ENCODE measurements at regions not wholly inside any gene's neighbourhood (a gene's known extent, or its start where the extent isn't known, plus 50 kb on each side); places are given as distances from the start of the nearest gene placed in this dataset.

DNA sequence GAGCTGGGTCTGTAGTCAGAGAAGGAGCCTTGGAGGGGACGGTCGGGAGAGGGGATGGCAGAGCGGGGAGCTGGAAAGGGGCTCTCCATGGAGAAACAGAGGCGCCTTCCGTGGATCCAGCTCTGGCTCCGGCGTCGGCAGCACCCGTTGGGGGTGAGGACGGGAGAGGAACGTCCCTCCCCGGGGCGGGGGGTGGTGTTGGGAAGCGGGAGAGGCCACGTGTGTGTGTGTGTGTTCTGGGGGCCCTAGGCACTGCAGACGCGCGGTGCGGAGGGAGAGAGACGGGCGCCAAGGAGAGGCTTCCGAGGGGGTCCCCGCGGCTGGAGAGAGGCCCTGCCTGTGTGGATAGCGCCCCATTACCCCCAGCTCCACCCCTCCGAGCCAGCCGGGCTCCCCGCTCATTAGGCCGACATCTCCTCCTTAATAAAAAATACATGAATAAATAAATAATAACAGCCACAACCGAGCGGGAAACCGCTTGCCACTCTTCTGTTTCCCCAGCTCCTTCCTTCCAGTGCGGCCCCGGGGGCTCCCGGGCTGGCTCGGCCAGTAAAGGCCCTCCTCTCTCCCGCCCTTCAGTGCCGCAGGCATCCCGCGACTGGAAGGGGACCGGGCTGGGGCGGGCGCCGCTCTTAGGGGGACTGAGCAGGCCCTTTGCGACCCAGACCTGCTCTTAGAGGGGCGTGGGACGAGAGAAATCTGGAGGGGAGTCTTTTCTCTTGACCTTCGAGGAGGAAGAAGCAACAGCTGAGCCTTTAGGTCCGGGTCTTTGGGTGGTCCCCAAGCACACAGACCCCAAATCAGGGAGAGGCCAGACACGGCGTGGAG, 71.3 kb upstream of the ARAP3 start:
- H3K27ac Mint-ChIP-seq (ENCODE audit: unreplicated experiment) = no peak overlapping the region
- H3K27me3 Mint-ChIP-seq (ENCODE audit: low read depth) = peaks cover 11% of the 10 kb centered on the region
- H3K9me3 Mint-ChIP-seq = no peaks in the 10 kb centered on the region
- H3K36me3 Mint-ChIP-seq (ENCODE audit: low read depth) = no peaks in the 10 kb centered on the region
- H3K4me1 Mint-ChIP-seq = peaks cover 14% of the 10 kb centered on the region
- TF ChIP-seq, protein P1, sequence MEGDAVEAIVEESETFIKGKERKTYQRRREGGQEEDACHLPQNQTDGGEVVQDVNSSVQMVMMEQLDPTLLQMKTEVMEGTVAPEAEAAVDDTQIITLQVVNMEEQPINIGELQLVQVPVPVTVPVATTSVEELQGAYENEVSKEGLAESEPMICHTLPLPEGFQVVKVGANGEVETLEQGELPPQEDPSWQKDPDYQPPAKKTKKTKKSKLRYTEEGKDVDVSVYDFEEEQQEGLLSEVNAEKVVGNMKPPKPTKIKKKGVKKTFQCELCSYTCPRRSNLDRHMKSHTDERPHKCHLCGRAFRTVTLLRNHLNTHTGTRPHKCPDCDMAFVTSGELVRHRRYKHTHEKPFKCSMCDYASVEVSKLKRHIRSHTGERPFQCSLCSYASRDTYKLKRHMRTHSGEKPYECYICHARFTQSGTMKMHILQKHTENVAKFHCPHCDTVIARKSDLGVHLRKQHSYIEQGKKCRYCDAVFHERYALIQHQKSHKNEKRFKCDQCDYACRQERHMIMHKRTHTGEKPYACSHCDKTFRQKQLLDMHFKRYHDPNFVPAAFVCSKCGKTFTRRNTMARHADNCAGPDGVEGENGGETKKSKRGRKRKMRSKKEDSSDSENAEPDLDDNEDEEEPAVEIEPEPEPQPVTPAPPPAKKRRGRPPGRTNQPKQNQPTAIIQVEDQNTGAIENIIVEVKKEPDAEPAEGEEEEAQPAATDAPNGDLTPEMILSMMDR (conservative IDR thresholded peaks at IDR 0.05) = no peak
- H3K4me3 Mint-ChIP-seq = no peak overlapping the region
- no peak for DNase-seq (ENCODE audit: low read depth, low spot score)

DNA sequence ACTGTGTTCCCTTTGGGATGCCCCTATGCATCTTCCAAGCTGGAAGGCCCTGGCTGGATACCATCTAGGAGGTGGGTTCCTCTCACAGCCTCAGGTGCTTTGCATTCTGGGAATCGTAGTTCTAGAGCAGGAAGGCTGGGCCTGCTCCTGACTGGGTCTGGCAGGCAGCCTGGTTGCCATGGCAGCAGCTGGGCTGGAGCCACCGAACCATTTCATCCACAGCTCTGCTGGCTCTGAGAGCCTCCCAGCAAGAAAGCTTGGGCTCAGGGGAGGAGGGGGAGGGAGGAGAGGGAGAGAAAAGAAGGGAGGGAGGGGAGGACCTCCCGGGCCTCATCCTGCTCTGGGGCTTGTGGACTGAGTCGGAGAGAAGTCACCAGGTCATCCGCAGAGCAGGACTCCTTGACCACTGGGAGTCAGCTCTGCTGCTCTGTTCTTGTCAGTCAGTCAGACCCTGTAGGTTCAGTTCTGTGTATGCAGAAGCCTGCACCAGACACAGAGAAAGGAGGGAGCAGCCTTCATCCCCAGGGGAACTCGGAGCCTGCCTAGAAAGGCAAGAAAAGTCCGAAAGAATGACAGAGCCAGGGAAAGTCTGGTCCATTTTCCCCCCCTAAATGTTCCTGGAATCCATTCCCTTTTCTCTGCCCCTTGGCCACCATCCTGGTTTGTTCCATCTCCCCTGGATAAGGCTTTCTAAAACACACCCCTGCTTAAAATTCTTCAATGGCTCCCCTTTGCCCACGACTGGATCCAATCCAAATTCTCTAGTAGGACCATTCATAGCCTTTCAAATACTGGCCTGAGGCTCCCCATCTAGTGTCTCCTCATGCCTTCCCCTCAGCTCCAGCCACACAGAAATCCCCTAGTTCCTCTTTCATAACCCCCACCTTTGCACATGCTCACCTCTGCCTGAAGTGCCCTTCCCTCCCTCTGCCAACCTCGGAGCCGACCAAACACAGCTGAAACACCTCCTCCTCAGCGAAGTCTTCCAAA, 65.4 kb upstream of the ARAP3 start:
- peak; percentile 60 for DNase-seq (ENCODE audit: low read depth, low spot score)
- TF ChIP-seq, protein P1 (conservative IDR thresholded peaks at IDR 0.05) = no peak
- peak overlapping the region; percentile 63 for H3K27ac Mint-ChIP-seq (ENCODE audit: unreplicated experiment)
- H3K36me3 Mint-ChIP-seq (ENCODE audit: low read depth) = no peaks in the 10 kb centered on the region
- H3K9me3 Mint-ChIP-seq = no peaks in the 10 kb centered on the region
- H3K27me3 Mint-ChIP-seq (ENCODE audit: low read depth) = no peaks in the 10 kb centered on the region
- no peak overlapping the region for H3K4me3 Mint-ChIP-seq
- H3K4me1 Mint-ChIP-seq = peaks cover 42% of the 10 kb centered on the region

DNA sequence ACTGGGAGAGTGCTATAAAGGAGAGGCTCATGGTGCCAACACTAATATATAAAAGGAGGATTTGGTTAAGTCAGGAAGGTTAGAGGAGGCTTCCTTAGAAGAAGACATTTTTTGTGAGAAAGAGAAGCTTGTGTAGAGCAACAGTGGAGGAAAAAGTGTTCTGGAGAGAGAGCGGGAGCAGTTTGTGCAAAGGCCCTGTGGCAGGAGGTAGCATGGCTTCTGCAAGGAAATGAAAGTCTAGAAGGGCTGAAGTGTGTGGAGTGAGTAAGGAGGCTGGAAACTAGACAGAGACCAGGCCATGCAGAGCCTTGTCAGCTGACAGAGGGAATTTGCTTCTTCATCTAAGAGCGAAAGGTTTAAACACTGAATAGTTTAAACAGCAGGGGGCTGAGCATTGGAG, 64.4 kb upstream of the ARAP3 start:
- no peaks in the 10 kb centered on the region for H3K36me3 Mint-ChIP-seq (ENCODE audit: low read depth)
- no peaks in the 10 kb centered on the region for H3K9me3 Mint-ChIP-seq
- H3K27ac Mint-ChIP-seq (ENCODE audit: unreplicated experiment) = no peak overlapping the region
- DNase-seq (ENCODE audit: low read depth, low spot score) = no peak
- H3K27me3 Mint-ChIP-seq (ENCODE audit: low read depth) = no peaks in the 10 kb centered on the region
- no peak overlapping the region for H3K4me3 Mint-ChIP-seq
- H3K4me1 Mint-ChIP-seq = peaks cover 52% of the 10 kb centered on the region
- TF ChIP-seq, protein P1 (conservative IDR thresholded peaks at IDR 0.05) = no peak

DNA sequence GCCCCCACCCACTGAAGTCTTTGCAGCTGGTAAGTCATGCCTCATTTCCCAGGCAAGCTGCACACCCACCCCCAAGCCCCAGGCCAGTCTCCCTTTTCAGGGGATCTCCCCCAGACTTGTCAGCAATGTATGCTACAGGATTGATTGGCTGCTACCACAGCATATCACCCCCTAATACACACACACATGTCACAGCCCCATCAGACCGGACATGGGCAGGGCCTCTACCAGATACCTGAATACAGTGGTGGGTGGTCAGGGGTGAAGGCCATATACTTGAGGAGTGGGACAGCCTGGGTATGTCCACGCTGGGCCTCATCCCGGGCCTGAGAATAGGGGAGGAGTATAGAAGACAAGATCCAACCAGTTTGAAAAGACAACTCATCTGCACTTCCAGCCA, 63.4 kb upstream of the ARAP3 start:
- TF ChIP-seq, protein P1 (conservative IDR thresholded peaks at IDR 0.05) = no peak
- H3K27ac Mint-ChIP-seq (ENCODE audit: unreplicated experiment) = no peak overlapping the region

DNA sequence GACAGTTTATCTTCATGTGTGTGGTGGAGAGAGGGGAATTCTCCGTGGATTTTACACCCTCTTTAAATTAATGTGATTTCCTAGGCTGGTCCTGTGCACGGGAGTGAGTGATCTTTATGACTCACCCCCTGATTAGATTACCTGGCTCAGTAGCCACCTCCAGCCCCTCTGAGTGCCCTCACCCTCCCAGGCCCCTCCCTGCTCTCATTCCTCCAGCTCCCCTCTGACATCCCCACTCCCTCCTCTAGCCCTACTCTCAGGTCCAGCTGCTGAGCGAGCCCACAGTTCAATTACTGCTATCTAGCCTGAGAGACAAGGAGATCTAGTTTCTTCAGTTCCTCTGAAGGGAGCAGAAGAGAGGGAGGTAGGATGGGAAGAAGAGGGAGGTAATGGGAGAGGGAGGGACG, 61.8 kb upstream of the ARAP3 start:
- Mint-ChIP-seq H3K4me1 (peaks cover 66% of the 10 kb centered on the region), H3K27me3 (ENCODE audit: low read depth) (no peaks in the 10 kb centered on the region), H3K9me3 (no peaks in the 10 kb centered on the region), H3K27ac (ENCODE audit: unreplicated experiment) (peak overlapping the region; percentile 53), H3K36me3 (ENCODE audit: low read depth) (no peaks in the 10 kb centered on the region), H3K4me3 (no peak overlapping the region)
- DNase-seq (ENCODE audit: low read depth, low spot score) = no peak
- TF ChIP-seq, protein P1 (conservative IDR thresholded peaks at IDR 0.05) = no peak

More for the DNA sequence above, 63.4 kb upstream of the ARAP3 start:
- Mint-ChIP-seq H3K4me1 (peaks cover 62% of the 10 kb centered on the region), H3K36me3 (ENCODE audit: low read depth) (no peaks in the 10 kb centered on the region), H3K9me3 (no peaks in the 10 kb centered on the region), H3K4me3 (no peak overlapping the region), H3K27me3 (ENCODE audit: low read depth) (no peaks in the 10 kb centered on the region)
- no peak for DNase-seq (ENCODE audit: low read depth, low spot score)
